ENCODE measurements at regions not wholly inside any gene's neighbourhood (a gene's known extent, or its start where the extent isn't known, plus 50 kb on each side); places are given as distances from the start of the nearest gene placed in this dataset.

DNA sequence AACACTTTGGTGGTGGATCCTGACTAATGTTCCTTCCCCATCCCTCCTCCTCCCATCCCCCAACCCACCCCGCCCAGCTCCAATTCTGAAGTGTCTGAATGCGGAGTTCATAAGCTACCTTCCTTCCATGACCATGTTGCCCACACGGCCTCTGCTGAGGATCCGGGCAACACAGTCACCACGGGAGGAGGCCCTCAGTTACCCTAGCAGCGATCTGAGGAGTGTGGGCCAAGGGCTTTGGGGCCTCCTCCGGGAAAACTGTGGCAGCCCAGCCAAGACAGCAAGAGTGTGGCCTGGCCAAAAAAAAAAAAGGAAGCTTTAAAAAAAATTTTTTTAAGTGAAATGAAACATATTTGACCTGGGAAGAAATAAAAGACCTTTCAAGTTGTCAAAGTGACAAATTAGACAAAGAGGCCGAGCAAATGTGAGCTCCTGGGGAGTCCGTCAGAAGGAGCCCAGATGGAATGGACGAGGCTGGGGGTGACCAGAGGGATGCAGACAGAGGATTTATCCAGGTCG lies 169.0 kb upstream of the PKDCC start:
- Histone ChIP-seq H2AFZ (ENCODE audit: low read length) (no peak overlapping the region), H3K4me1 (ENCODE audit: control insufficient read depth, extremely low read depth, insufficient read depth, low read length) (no peaks in the 10 kb centered on the region), H3K4me3 (replicated peaks in 1 of 4; ENCODE audit: control extremely low read depth in 1 of 4, insufficient read depth in 1 of 4, low read depth in 3 of 4, low read length in 4 of 4) (no peak overlapping the region), H3K36me3 (ENCODE audit: control insufficient read depth, insufficient read depth, low read length) (no peaks in the 10 kb centered on the region), H3K27me3 (ENCODE audit: control insufficient read depth, insufficient read depth, low read length) (peaks cover 4% of the 10 kb centered on the region), H3K9ac (ENCODE audit: insufficient read depth, low read length) (no peak overlapping the region), H3K79me2 (ENCODE audit: control insufficient read depth, insufficient read depth, low read length) (no peaks in the 10 kb centered on the region), H3K27ac (ENCODE audit: insufficient read depth, low read length) (no peak overlapping the region), H3K9me3 (ENCODE audit: control insufficient read depth, insufficient read depth, low read depth, low read length) (no peaks in the 10 kb centered on the region), H3K4me2 (ENCODE audit: extremely low read depth, insufficient read depth, low read length) (no peak overlapping the region), H4K20me1 (ENCODE audit: control insufficient read depth, extremely low read depth, insufficient read depth, low read length) (no peaks in the 10 kb centered on the region)
- TF ChIP-seq, protein P1, sequence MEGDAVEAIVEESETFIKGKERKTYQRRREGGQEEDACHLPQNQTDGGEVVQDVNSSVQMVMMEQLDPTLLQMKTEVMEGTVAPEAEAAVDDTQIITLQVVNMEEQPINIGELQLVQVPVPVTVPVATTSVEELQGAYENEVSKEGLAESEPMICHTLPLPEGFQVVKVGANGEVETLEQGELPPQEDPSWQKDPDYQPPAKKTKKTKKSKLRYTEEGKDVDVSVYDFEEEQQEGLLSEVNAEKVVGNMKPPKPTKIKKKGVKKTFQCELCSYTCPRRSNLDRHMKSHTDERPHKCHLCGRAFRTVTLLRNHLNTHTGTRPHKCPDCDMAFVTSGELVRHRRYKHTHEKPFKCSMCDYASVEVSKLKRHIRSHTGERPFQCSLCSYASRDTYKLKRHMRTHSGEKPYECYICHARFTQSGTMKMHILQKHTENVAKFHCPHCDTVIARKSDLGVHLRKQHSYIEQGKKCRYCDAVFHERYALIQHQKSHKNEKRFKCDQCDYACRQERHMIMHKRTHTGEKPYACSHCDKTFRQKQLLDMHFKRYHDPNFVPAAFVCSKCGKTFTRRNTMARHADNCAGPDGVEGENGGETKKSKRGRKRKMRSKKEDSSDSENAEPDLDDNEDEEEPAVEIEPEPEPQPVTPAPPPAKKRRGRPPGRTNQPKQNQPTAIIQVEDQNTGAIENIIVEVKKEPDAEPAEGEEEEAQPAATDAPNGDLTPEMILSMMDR (conservative IDR thresholded peaks at IDR 0.05 in 1 of 2, IDR thresholded peaks at IDR 0.05 in 1 of 2; ENCODE audit: low read depth in 1 of 2, low read length in 2 of 2) = no peak
- no peak for TF ChIP-seq EZH2 (IDR thresholded peaks at IDR 0.05; ENCODE audit: low read length, missing control alignments)
- DNase-seq (ENCODE audit: low read depth in 2 of 2) = peak; percentile 28 to 79

DNA sequence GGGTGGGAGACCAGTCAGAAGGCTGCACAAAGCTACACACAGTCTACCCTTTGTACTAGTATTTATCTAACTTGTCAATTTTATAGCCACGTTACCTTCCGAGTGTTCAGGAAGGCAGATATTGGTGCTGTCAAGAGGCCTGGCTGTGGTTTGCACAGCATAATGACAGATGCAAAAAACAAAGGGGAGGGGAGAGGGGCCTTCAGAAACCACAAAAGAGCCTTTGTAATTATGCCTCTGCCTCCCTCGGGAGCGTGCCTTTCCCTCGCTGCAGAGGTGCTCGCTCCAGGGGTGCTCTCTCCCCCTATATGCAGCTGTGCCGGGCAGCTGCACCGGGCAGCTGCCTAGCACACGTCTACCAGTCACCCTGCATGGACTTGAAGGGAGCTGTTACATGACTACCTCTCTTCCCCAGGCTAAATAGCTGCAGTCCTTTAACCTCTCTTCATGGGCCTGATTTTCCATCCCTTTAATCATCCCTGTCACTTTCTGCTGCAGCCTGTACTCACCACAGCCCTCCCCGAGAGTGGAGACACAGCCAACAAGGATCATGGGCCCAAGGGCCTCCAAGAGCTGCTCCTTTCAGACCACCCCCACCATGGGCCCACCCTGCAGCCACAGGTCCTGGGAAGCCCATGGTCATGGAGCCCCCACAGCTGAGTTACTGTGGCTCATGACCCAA lies 168.4 kb upstream of the PKDCC start:
- no peak overlapping the region for H3K4me2 ChIP-seq (ENCODE audit: extremely low read depth, insufficient read depth, low read length)
- no peak overlapping the region for H3K4me3 ChIP-seq (replicated peaks in 1 of 4; ENCODE audit: control extremely low read depth in 1 of 4, insufficient read depth in 1 of 4, low read depth in 3 of 4, low read length in 4 of 4)
- peak; percentile 39 to 76 for DNase-seq (ENCODE audit: low read depth in 2 of 2)
- H3K27ac ChIP-seq (ENCODE audit: insufficient read depth, low read length) = no peak overlapping the region
- H3K27me3 ChIP-seq (ENCODE audit: control insufficient read depth, insufficient read depth, low read length) = peaks cover 4% of the 10 kb centered on the region
- no peaks in the 10 kb centered on the region for H3K4me1 ChIP-seq (ENCODE audit: control insufficient read depth, extremely low read depth, insufficient read depth, low read length)
- TF ChIP-seq, protein P1 (conservative IDR thresholded peaks at IDR 0.05 in 1 of 2, IDR thresholded peaks at IDR 0.05 in 1 of 2; ENCODE audit: low read depth in 1 of 2, low read length in 2 of 2) = no peak
- TF ChIP-seq EZH2 (IDR thresholded peaks at IDR 0.05; ENCODE audit: low read length, missing control alignments) = no peak
- H3K36me3 ChIP-seq (ENCODE audit: control insufficient read depth, insufficient read depth, low read length) = no peaks in the 10 kb centered on the region
- no peaks in the 10 kb centered on the region for H3K79me2 ChIP-seq (ENCODE audit: control insufficient read depth, insufficient read depth, low read length)
- H2AFZ ChIP-seq (ENCODE audit: low read length) = no peak overlapping the region
- H4K20me1 ChIP-seq (ENCODE audit: control insufficient read depth, extremely low read depth, insufficient read depth, low read length) = no peaks in the 10 kb centered on the region
- no peaks in the 10 kb centered on the region for H3K9me3 ChIP-seq (ENCODE audit: control insufficient read depth, insufficient read depth, low read depth, low read length)
- H3K9ac ChIP-seq (ENCODE audit: insufficient read depth, low read length) = no peak overlapping the region

DNA sequence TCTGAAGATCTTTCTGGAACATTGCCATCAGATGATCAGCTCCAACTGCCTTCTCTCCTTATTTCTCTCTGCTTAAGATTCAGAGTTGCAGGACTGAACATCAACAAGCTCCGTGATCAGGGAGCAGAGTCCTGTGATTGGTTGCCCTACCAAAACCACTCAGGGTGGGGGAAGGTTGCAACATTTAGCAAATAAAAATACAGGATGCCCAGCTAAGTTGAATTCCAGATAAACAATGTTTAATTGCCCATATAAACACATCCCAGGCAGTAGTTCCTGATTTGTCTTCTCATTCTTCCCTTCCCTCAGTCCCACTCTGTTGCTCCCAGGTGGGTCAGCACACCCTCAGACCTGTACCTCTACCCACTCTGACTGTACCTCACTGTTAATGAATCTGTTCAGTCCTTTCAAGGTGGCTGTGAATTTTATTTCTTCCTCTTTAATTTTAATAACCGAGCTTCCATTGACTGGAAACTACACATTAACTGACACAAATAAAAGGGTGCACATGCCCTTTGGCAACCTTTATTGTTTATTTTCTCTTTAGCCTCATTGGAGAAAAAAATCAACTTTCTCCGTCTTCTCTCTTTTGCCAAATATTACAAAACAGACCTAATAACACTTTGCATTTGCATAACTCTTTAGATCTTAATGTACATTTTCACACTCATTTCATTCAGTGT lies 167.1 kb upstream of the PKDCC start:
- Histone ChIP-seq H3K27ac (ENCODE audit: insufficient read depth, low read length) (no peak overlapping the region), H3K9me3 (ENCODE audit: control insufficient read depth, insufficient read depth, low read depth, low read length) (no peaks in the 10 kb centered on the region), H4K20me1 (ENCODE audit: control insufficient read depth, extremely low read depth, insufficient read depth, low read length) (no peaks in the 10 kb centered on the region), H3K4me2 (ENCODE audit: extremely low read depth, insufficient read depth, low read length) (no peak overlapping the region), H3K27me3 (ENCODE audit: control insufficient read depth, insufficient read depth, low read length) (peaks cover 4% of the 10 kb centered on the region), H3K36me3 (ENCODE audit: control insufficient read depth, insufficient read depth, low read length) (no peaks in the 10 kb centered on the region), H3K9ac (ENCODE audit: insufficient read depth, low read length) (no peak overlapping the region), H3K4me3 (replicated peaks in 1 of 4; ENCODE audit: control extremely low read depth in 1 of 4, insufficient read depth in 1 of 4, low read depth in 3 of 4, low read length in 4 of 4) (no peak overlapping the region), H3K4me1 (ENCODE audit: control insufficient read depth, extremely low read depth, insufficient read depth, low read length) (no peaks in the 10 kb centered on the region), H3K79me2 (ENCODE audit: control insufficient read depth, insufficient read depth, low read length) (no peaks in the 10 kb centered on the region), H2AFZ (ENCODE audit: low read length) (no peak overlapping the region)
- TF ChIP-seq EZH2 (IDR thresholded peaks at IDR 0.05; ENCODE audit: low read length, missing control alignments) = no peak
- TF ChIP-seq, protein P1 (conservative IDR thresholded peaks at IDR 0.05 in 1 of 2, IDR thresholded peaks at IDR 0.05 in 1 of 2; ENCODE audit: low read depth in 1 of 2, low read length in 2 of 2) = no peak
- peak in 1 of 2 donors; percentile 31 for DNase-seq (ENCODE audit: low read depth in 2 of 2)

All from fibroblast of lung (primary cell).